Peyer's patch (tissue), 4 donors: ENCODE measurements at regions not wholly inside any gene's neighbourhood (a gene's known extent, or its start where the extent isn't known, plus 50 kb on each side); places are given as distances from the start of the nearest gene placed in this dataset.

Experiments used
- POLR2A ChIP-seq, 2 donors: fragments of 450-650 bp; IDR thresholded peaks; one replicate each; pipeline ENCODE4 v1.5.1; 2017; ENCODE audit warnings: antibody characterized with exemption in 2 of 2, mild to moderate bottlenecking in 2 of 2, moderate library complexity in 2 of 2
- TF ChIP-seq, protein P1 (sequence below), 6 experiments: fragments of 450-650 bp in 4 of 6; fragments of 200-600 bp in 2 of 6; sonication (generic) in 1 of 6; IDR thresholded peaks; one replicate each; pipeline ENCODE4 v1.5.1; 2017 to 2019; ENCODE audit warnings: antibody characterized with exemption in 6 of 6, mild to moderate bottlenecking in 3 of 6, moderate library complexity in 1 of 6

- TF ChIP-seq, protein P1, sequence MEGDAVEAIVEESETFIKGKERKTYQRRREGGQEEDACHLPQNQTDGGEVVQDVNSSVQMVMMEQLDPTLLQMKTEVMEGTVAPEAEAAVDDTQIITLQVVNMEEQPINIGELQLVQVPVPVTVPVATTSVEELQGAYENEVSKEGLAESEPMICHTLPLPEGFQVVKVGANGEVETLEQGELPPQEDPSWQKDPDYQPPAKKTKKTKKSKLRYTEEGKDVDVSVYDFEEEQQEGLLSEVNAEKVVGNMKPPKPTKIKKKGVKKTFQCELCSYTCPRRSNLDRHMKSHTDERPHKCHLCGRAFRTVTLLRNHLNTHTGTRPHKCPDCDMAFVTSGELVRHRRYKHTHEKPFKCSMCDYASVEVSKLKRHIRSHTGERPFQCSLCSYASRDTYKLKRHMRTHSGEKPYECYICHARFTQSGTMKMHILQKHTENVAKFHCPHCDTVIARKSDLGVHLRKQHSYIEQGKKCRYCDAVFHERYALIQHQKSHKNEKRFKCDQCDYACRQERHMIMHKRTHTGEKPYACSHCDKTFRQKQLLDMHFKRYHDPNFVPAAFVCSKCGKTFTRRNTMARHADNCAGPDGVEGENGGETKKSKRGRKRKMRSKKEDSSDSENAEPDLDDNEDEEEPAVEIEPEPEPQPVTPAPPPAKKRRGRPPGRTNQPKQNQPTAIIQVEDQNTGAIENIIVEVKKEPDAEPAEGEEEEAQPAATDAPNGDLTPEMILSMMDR (IDR thresholded peaks at IDR 0.05), result no peak
- no peak for TF ChIP-seq POLR2A (IDR thresholded peaks at IDR 0.05)
Observed at GRCh38 chr1:227401562-227402342, 83.5 kb upstream of the CDC42BPA start.
